ENCODE measurements at regions not wholly inside any gene's neighbourhood (a gene's known extent, or its start where the extent isn't known, plus 50 kb on each side); places are given as distances from the start of the nearest gene placed in this dataset.

GRCh38 chr13:73973156-73973555, 161.0 kb downstream of the KLF12 start:
- no peaks in the 10 kb centered on the region for H3K27me3 ChIP-seq (ENCODE audit: control insufficient read depth, insufficient read depth, low read length)
- no peak overlapping the region for H3K9ac ChIP-seq (ENCODE audit: low read length)
- no peaks in the 10 kb centered on the region for H3K36me3 ChIP-seq (ENCODE audit: control insufficient read depth, insufficient read depth, low read length)
- H3K4me3 ChIP-seq (ENCODE audit: low read length): no peak overlapping the region
- no peaks in the 10 kb centered on the region for H3K4me1 ChIP-seq (ENCODE audit: control insufficient read depth, insufficient read depth, low read length)
- H3K27ac ChIP-seq (ENCODE audit: low read depth, low read length): no peak overlapping the region

GRCh38 chr13:73972545-73972944, 161.7 kb downstream of the KLF12 start:
- H3K4me1 ChIP-seq (ENCODE audit: control insufficient read depth, insufficient read depth, low read length): no peaks in the 10 kb centered on the region
- no peak overlapping the region for H3K27ac ChIP-seq (ENCODE audit: low read depth, low read length)
- no peak overlapping the region for H3K4me3 ChIP-seq (ENCODE audit: low read length)
- no peaks in the 10 kb centered on the region for H3K27me3 ChIP-seq (ENCODE audit: control insufficient read depth, insufficient read depth, low read length)
- no peaks in the 10 kb centered on the region for H3K36me3 ChIP-seq (ENCODE audit: control insufficient read depth, insufficient read depth, low read length)
- no peak overlapping the region for H3K9ac ChIP-seq (ENCODE audit: low read length)

DNA sequence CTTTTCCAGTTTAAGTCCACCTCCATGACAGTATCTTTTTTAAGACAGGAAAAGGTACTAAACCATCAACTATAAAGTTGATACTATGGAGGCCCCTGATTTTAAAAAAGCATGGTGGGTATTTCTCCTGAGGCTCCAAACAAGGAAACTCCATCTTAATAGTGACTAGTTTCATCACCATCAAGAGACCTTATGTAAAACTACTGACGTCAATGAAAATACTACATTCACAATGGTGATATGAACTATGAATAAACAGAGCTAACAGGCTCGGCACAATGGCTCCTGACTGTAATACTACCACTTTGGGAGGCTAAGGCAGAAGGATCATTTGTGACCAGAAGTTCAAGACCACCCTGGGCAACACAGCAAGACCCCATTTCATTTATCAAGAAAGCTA, 162.7 kb downstream of the KLF12 start:
- Histone ChIP-seq H3K27ac (ENCODE audit: low read depth, low read length) (no peak overlapping the region), H3K36me3 (ENCODE audit: control insufficient read depth, insufficient read depth, low read length) (no peaks in the 10 kb centered on the region), H3K4me1 (ENCODE audit: control insufficient read depth, insufficient read depth, low read length) (no peaks in the 10 kb centered on the region), H3K27me3 (ENCODE audit: control insufficient read depth, insufficient read depth, low read length) (no peaks in the 10 kb centered on the region), H3K9ac (ENCODE audit: low read length) (no peak overlapping the region), H3K4me3 (ENCODE audit: low read length) (no peak overlapping the region)

DNA sequence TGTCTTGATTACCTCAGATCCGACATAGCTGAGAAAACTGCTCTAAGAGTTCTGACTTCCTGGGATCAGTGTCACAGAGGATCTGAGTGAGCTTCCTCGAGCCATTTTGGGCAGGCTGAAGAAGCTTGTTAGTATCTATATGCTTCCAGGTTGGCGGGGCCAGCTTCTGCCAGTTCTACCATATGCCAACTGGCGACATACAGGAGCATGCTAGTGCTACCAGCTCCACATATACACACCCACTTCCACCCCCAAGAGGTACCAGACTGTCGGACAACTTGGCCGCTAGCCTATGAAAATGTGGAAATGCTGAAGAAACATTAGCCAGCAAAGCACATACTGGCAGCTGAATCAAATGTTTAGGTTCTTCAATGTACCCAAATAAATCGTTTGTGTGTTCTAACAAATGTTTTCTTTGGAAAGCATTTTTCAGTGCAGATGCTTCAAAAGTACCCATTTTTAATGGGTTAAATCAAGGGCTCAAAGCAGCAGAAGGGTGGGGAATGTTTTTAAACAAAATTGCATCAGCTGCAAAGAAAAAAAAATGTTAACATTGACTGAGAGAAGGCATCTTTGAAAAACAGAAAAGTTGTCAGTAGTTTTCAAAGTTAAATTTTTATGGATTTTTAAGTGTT, 163.7 kb downstream of the KLF12 start:
- no peak overlapping the region for H3K27ac ChIP-seq (ENCODE audit: low read depth, low read length)
- no peak overlapping the region for H3K4me3 ChIP-seq (ENCODE audit: low read length)
- H3K4me1 ChIP-seq (ENCODE audit: control insufficient read depth, insufficient read depth, low read length): no peaks in the 10 kb centered on the region
- no peak overlapping the region for H3K9ac ChIP-seq (ENCODE audit: low read length)
- no peaks in the 10 kb centered on the region for H3K36me3 ChIP-seq (ENCODE audit: control insufficient read depth, insufficient read depth, low read length)
- H3K27me3 ChIP-seq (ENCODE audit: control insufficient read depth, insufficient read depth, low read length): no peaks in the 10 kb centered on the region

DNA sequence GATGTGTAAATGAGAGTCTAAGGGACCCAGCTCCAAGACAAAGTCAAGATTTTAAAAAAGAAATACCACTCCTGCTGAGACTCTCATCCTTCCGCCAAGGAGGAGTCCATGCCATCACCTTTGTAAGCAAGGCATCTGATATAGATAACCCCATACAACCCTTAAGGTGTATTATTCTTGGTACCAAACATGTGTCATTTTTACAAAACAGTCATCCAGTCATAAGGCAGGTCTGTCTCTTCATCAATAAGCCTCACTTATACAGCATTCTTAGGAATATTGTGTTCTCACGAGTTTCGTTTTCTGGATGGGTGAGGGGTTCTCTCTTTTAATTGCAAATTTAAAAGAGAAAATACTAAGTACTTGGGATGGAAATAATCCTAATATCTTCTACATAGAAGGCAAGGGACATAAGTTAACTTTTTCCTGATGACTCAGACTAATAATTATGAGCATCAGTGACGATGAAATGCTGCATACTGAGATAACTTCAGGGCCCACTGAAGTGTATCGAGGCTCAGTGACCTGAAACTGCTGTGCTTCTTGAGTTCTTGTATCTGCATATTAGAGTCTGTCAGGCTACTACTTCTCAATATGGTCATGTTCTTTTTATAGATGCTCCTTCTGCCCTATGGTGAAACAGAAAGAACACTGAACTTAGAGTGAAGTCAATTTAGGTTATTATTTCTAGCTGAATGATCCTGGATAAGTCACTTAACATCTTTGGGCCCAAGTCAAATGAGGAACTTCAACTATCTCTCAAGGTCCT, 166.6 kb downstream of the KLF12 start:
- Histone ChIP-seq H3K27me3 (ENCODE audit: control insufficient read depth, insufficient read depth, low read length) (no peaks in the 10 kb centered on the region), H3K27ac (ENCODE audit: low read depth, low read length) (no peak overlapping the region), H3K4me3 (ENCODE audit: low read length) (no peak overlapping the region), H3K4me1 (ENCODE audit: control insufficient read depth, insufficient read depth, low read length) (no peaks in the 10 kb centered on the region), H3K9ac (ENCODE audit: low read length) (no peak overlapping the region), H3K36me3 (ENCODE audit: control insufficient read depth, insufficient read depth, low read length) (no peaks in the 10 kb centered on the region)

- Histone ChIP-seq H3K27ac (ENCODE audit: low read depth, low read length) (no peak overlapping the region), H3K36me3 (ENCODE audit: control insufficient read depth, insufficient read depth, low read length) (no peaks in the 10 kb centered on the region), H3K9ac (ENCODE audit: low read length) (no peak overlapping the region), H3K4me3 (ENCODE audit: low read length) (no peak overlapping the region), H3K4me1 (ENCODE audit: control insufficient read depth, insufficient read depth, low read length) (no peaks in the 10 kb centered on the region), H3K27me3 (ENCODE audit: control insufficient read depth, insufficient read depth, low read length) (no peaks in the 10 kb centered on the region)
Observed at GRCh38 chr13:73966331-73966730, 167.9 kb downstream of the KLF12 start.

DNA sequence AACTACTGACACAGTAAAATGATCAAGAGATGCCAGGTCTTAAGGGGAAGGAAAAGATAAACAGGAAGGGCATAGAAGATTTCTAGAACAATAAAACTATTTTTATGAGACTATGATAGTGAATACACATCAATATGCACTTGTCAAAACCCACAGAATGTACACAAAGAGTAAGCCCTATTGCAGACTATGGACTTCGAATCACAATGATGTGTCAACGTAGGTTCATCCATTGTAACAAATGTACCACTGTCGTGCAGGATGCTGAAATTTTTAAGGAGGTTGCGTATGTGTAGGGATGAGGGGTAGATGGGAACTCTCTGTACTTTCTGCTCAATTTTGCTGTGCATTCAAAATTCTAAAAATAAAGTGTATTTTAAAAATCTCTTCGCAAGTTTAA, 171.9 kb downstream of the KLF12 start:
- H3K4me3 ChIP-seq (ENCODE audit: low read length): no peak overlapping the region
- H3K4me1 ChIP-seq (ENCODE audit: control insufficient read depth, insufficient read depth, low read length): peaks cover 4% of the 10 kb centered on the region
- H3K36me3 ChIP-seq (ENCODE audit: control insufficient read depth, insufficient read depth, low read length): no peaks in the 10 kb centered on the region
- H3K9ac ChIP-seq (ENCODE audit: low read length): no peak overlapping the region
- H3K27ac ChIP-seq (ENCODE audit: low read depth, low read length): no peak overlapping the region
- H3K27me3 ChIP-seq (ENCODE audit: control insufficient read depth, insufficient read depth, low read length): no peaks in the 10 kb centered on the region

- no peak overlapping the region for H3K9ac ChIP-seq (ENCODE audit: low read length)
- H3K4me1 ChIP-seq (ENCODE audit: control insufficient read depth, insufficient read depth, low read length): peaks cover 4% of the 10 kb centered on the region
- H3K27me3 ChIP-seq (ENCODE audit: control insufficient read depth, insufficient read depth, low read length): no peaks in the 10 kb centered on the region
- no peaks in the 10 kb centered on the region for H3K36me3 ChIP-seq (ENCODE audit: control insufficient read depth, insufficient read depth, low read length)
- no peak overlapping the region for H3K4me3 ChIP-seq (ENCODE audit: low read length)
- no peak overlapping the region for H3K27ac ChIP-seq (ENCODE audit: low read depth, low read length)
Observed at GRCh38 chr13:73961181-73961580, 173.0 kb downstream of the KLF12 start.

DNA sequence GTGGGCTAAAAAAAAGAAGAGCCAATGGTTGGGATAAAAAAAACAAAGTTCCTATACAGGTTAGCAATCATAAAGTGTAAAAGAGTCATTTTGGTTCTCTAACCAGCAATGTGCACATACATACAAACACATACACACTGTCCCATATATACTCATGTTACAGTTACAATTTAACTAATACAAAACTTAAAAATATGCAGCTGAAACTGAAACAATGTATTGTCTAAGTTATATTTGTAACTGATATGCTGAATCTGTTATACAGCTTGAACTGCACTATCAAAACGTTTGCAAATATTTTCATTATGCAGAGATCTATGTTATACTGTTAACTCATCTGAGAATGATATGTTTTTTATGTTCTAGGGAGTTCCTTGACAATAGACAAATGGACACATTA, 173.7 kb downstream of the KLF12 start:
- peaks cover 4% of the 10 kb centered on the region for H3K4me1 ChIP-seq (ENCODE audit: control insufficient read depth, insufficient read depth, low read length)
- no peaks in the 10 kb centered on the region for H3K27me3 ChIP-seq (ENCODE audit: control insufficient read depth, insufficient read depth, low read length)
- H3K9ac ChIP-seq (ENCODE audit: low read length): no peak overlapping the region
- H3K27ac ChIP-seq (ENCODE audit: low read depth, low read length): no peak overlapping the region
- H3K36me3 ChIP-seq (ENCODE audit: control insufficient read depth, insufficient read depth, low read length): no peaks in the 10 kb centered on the region
- H3K4me3 ChIP-seq (ENCODE audit: low read length): no peak overlapping the region

DNA sequence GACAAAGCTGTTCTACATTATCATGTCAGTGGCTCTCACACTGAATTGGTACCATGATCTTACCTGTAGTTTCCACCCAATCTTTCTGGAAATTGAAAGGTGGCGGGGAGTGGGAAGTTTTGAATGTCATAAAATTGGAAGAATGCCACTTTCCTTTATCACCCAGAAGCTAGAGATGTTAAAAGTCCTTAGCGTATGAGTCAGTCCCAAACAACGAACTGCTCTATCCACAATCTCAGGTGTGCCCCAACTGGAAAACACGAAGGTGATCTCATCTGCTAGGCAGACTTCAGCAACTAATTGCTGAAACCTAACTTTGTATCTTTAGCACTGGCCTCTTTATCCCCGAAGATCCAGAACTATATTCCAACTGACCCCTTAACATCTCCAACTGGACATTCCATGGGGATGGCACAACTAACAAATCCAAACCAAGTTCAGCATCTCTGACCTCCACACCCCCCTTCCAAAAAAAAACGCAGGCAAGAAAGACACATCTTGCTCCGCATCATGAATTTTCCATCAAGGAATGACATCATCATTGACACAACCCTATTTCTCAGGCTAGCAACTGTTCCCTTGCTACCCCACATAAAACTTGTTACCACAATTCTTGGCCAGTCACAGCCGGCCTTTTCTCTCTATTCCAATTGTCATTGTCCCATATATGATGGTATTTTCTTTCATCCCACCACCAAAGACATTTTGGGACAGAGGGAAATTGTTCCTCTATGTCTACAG, 175.4 kb downstream of the KLF12 start:
- H3K36me3 ChIP-seq (ENCODE audit: control insufficient read depth, insufficient read depth, low read length): no peaks in the 10 kb centered on the region
- no peak overlapping the region for H3K4me3 ChIP-seq (ENCODE audit: low read length)
- peaks cover 4% of the 10 kb centered on the region for H3K4me1 ChIP-seq (ENCODE audit: control insufficient read depth, insufficient read depth, low read length)
- no peak overlapping the region for H3K27ac ChIP-seq (ENCODE audit: low read depth, low read length)
- no peak overlapping the region for H3K9ac ChIP-seq (ENCODE audit: low read length)
- H3K27me3 ChIP-seq (ENCODE audit: control insufficient read depth, insufficient read depth, low read length): no peaks in the 10 kb centered on the region

GRCh38 chr13:73957889-73958288, 176.3 kb downstream of the KLF12 start:
- Histone ChIP-seq H3K4me1 (ENCODE audit: control insufficient read depth, insufficient read depth, low read length) (peaks cover 4% of the 10 kb centered on the region), H3K27ac (ENCODE audit: low read depth, low read length) (no peak overlapping the region), H3K36me3 (ENCODE audit: control insufficient read depth, insufficient read depth, low read length) (no peaks in the 10 kb centered on the region), H3K27me3 (ENCODE audit: control insufficient read depth, insufficient read depth, low read length) (no peaks in the 10 kb centered on the region), H3K4me3 (ENCODE audit: low read length) (no peak overlapping the region), H3K9ac (ENCODE audit: low read length) (no peak overlapping the region)

DNA sequence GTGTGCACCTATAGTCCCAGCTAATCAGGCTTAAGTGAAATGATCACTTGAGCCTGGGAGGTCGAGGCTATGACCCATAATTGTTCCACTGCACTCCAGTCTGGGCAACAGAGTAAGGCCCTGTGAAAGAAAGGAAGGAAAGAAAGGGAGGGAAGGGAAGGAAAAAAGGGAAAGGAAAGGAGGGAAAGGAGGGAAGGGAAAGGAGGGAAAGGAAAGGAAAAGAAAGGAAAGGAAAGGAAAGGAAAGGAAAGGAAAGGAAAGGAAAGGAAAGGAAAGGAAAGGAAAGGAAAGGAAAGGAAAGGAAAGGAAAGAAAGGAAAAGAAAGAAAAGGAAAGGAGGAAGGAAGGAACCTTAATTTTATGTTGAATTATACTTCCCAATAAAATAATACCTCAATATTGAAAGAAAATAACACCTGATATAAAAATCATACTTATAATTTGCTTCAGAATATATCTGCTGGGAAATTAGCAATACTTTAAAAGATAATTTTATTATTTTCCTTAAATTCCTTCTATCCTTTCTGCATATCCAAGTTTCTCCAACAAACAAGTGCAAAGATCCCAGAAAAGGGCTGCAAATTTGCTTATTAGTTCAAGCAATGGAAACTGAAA, 177.3 kb downstream of the KLF12 start:
- Histone ChIP-seq H3K36me3 (ENCODE audit: control insufficient read depth, insufficient read depth, low read length) (no peaks in the 10 kb centered on the region), H3K27ac (ENCODE audit: low read depth, low read length) (no peak overlapping the region), H3K27me3 (ENCODE audit: control insufficient read depth, insufficient read depth, low read length) (no peaks in the 10 kb centered on the region), H3K9ac (ENCODE audit: low read length) (no peak overlapping the region), H3K4me3 (ENCODE audit: low read length) (no peak overlapping the region), H3K4me1 (ENCODE audit: control insufficient read depth, insufficient read depth, low read length) (peaks cover 4% of the 10 kb centered on the region)

All from rectal smooth muscle tissue (tissue), 1 donor.